ENCODE measurements at regions not wholly inside any gene's neighbourhood (a gene's known extent, or its start where the extent isn't known, plus 50 kb on each side); places are given as distances from the start of the nearest gene placed in this dataset.
"Not testable (repeated sequence)": the region's sequence is repeated elsewhere in the genome, so short reads cannot be mapped to it uniquely, and the experiment has no call there.

GRCh38 chr21:18705971-18706370 is 302.4 kb upstream of the TMPRSS15 start:
- in situ Hi-C loops (cut with MboI; ENCODE audit: low sequenced_read_pairs), result no loop called here

- in situ Hi-C loops (cut with MboI; ENCODE audit: low sequenced_read_pairs), result no loop called here
Observed at GRCh38 chr21:18711662-18712061, 308.1 kb upstream of the TMPRSS15 start.

GRCh38 chr21:18715606-18716005 is 312.0 kb upstream of the TMPRSS15 start:
- in situ Hi-C loops (cut with MboI; ENCODE audit: low sequenced_read_pairs), result no loop called here

GRCh38 chr21:18716578-18717138 is 313.1 kb upstream of the TMPRSS15 start:
- in situ Hi-C loops (cut with MboI; ENCODE audit: low sequenced_read_pairs), result no loop called here

GRCh38 chr21:18722193-18722592 is 318.6 kb upstream of the TMPRSS15 start:
- in situ Hi-C loops (cut with MboI; ENCODE audit: low sequenced_read_pairs), result no loop called here

GRCh38 chr21:18723171-18723570 is 319.6 kb upstream of the TMPRSS15 start:
- in situ Hi-C loops (cut with MboI; ENCODE audit: low sequenced_read_pairs), result no loop called here

GRCh38 chr21:18725653-18726052 is 322.1 kb upstream of the TMPRSS15 start:
- in situ Hi-C loops (cut with MboI; ENCODE audit: low sequenced_read_pairs), result no loop called here

- in situ Hi-C loops (cut with MboI; ENCODE audit: low sequenced_read_pairs), result no loop called here
Observed at GRCh38 chr21:18741954-18742353, 338.4 kb upstream of the TMPRSS15 start.

GRCh38 chr21:18743531-18743930 is 339.9 kb upstream of the TMPRSS15 start:
- in situ Hi-C loops (cut with MboI; ENCODE audit: low sequenced_read_pairs), result no loop called here

GRCh38 chr21:18744840-18745239 is 341.3 kb upstream of the TMPRSS15 start:
- in situ Hi-C loops (cut with MboI; ENCODE audit: low sequenced_read_pairs), result no loop called here

GRCh38 chr21:18752894-18753293 is 349.3 kb upstream of the TMPRSS15 start:
- in situ Hi-C loops (cut with MboI; ENCODE audit: low sequenced_read_pairs), result not testable (repeated sequence)

GRCh38 chr21:18756272-18756671 is 352.7 kb upstream of the TMPRSS15 start:
- in situ Hi-C loops (cut with MboI; ENCODE audit: low sequenced_read_pairs), result not testable (repeated sequence)

- in situ Hi-C loops (cut with MboI; ENCODE audit: low sequenced_read_pairs), result no loop called here
Observed at GRCh38 chr21:18759267-18759666, 355.7 kb upstream of the TMPRSS15 start.

GRCh38 chr21:18759751-18760161 is 356.2 kb upstream of the TMPRSS15 start:
- in situ Hi-C loops (cut with MboI; ENCODE audit: low sequenced_read_pairs), result no loop called here

GRCh38 chr21:18760247-18760646 is 356.7 kb upstream of the TMPRSS15 start:
- in situ Hi-C loops (cut with MboI; ENCODE audit: low sequenced_read_pairs), result no loop called here

- in situ Hi-C loops (cut with MboI; ENCODE audit: low sequenced_read_pairs), result no loop called here
Observed at GRCh38 chr21:18764720-18765119, 361.1 kb upstream of the TMPRSS15 start.

- in situ Hi-C loops (cut with MboI; ENCODE audit: low sequenced_read_pairs), result no loop called here
Observed at GRCh38 chr21:18769599-18769998, 366.0 kb upstream of the TMPRSS15 start.

- in situ Hi-C loops (cut with MboI; ENCODE audit: low sequenced_read_pairs), result no loop called here
Observed at GRCh38 chr21:18771845-18772380, 368.3 kb upstream of the TMPRSS15 start.

GRCh38 chr21:18772404-18772803 is 368.8 kb upstream of the TMPRSS15 start:
- in situ Hi-C loops (cut with MboI; ENCODE audit: low sequenced_read_pairs), result no loop called here

GRCh38 chr21:18772897-18773296 is 369.3 kb upstream of the TMPRSS15 start:
- in situ Hi-C loops (cut with MboI; ENCODE audit: low sequenced_read_pairs), result no loop called here

- in situ Hi-C loops (cut with MboI; ENCODE audit: low sequenced_read_pairs), result no loop called here
Observed at GRCh38 chr21:18776936-18777335, 373.4 kb upstream of the TMPRSS15 start.

- in situ Hi-C loops (cut with MboI; ENCODE audit: low sequenced_read_pairs), result no loop called here
Observed at GRCh38 chr21:18782721-18783120, 379.1 kb upstream of the TMPRSS15 start.

- in situ Hi-C loops (cut with MboI; ENCODE audit: low sequenced_read_pairs), result no loop called here
Observed at GRCh38 chr21:18801468-18801867, 397.9 kb upstream of the TMPRSS15 start.

All from HL-60/S4 treated with retinoic acid at 250 ng/mL for 4 days and 3 days (cell line).